Islet of Langerhans (tissue), 1 donor: ENCODE measurements at regions not wholly inside any gene's neighbourhood (a gene's known extent, or its start where the extent isn't known, plus 50 kb on each side); places are given as distances from the start of the nearest gene placed in this dataset.

Experiments
- FAIRE-seq: peaks from one replicate; lab custom pipeline; 2011; peaks lifted over from hg19 to GRCh38; lab: Jason Lieb, UNC

GRCh38 chr1:69321311-69321710 lies 246.4 kb upstream of the LRRC7 start:
- FAIRE-seq: no peak

- FAIRE-seq: no peak
Measured at GRCh38 chr1:69328186-69328585, 239.5 kb upstream of the LRRC7 start.

- no peak for FAIRE-seq
Measured at GRCh38 chr1:69363236-69363635, 204.5 kb upstream of the LRRC7 start.

GRCh38 chr1:69373520-69373919 lies 194.2 kb upstream of the LRRC7 start:
- FAIRE-seq: no peak

- FAIRE-seq: no peak
Measured at GRCh38 chr1:69376408-69376807, 191.3 kb upstream of the LRRC7 start.

GRCh38 chr1:69377507-69377906 lies 190.2 kb upstream of the LRRC7 start:
- no peak for FAIRE-seq

GRCh38 chr1:69388044-69388443 lies 179.7 kb upstream of the LRRC7 start:
- no peak for FAIRE-seq

- FAIRE-seq: no peak
Measured at GRCh38 chr1:69400128-69400527, 167.6 kb upstream of the LRRC7 start.

- FAIRE-seq: no peak
Measured at GRCh38 chr1:69401879-69402278, 165.8 kb upstream of the LRRC7 start.

- no peak for FAIRE-seq
Measured at GRCh38 chr1:69403756-69404320, 163.9 kb upstream of the LRRC7 start.

- FAIRE-seq: no peak
Measured at GRCh38 chr1:69404486-69404885, 163.2 kb upstream of the LRRC7 start.

GRCh38 chr1:69406244-69406643 lies 161.5 kb upstream of the LRRC7 start:
- FAIRE-seq: no peak

GRCh38 chr1:69409731-69410456 lies 157.8 kb upstream of the LRRC7 start:
- no peak for FAIRE-seq

GRCh38 chr1:69410457-69410850 lies 157.3 kb upstream of the LRRC7 start:
- no peak for FAIRE-seq

- FAIRE-seq: no peak
Measured at GRCh38 chr1:69410893-69411292, 156.8 kb upstream of the LRRC7 start.

- no peak for FAIRE-seq
Measured at GRCh38 chr1:69411617-69412016, 156.1 kb upstream of the LRRC7 start.

GRCh38 chr1:69413129-69413528 lies 154.6 kb upstream of the LRRC7 start:
- no peak for FAIRE-seq

- no peak for FAIRE-seq
Measured at GRCh38 chr1:69414574-69414973, 153.1 kb upstream of the LRRC7 start.

- FAIRE-seq: no peak
Measured at GRCh38 chr1:69421286-69421685, 146.4 kb upstream of the LRRC7 start.

GRCh38 chr1:69425871-69426270 lies 141.9 kb upstream of the LRRC7 start:
- FAIRE-seq: no peak

GRCh38 chr1:69426401-69426800 lies 141.3 kb upstream of the LRRC7 start:
- FAIRE-seq: no peak

- no peak for FAIRE-seq
Measured at GRCh38 chr1:69433073-69433472, 134.6 kb upstream of the LRRC7 start.

- FAIRE-seq: no peak
Measured at GRCh38 chr1:69436151-69436550, 131.6 kb upstream of the LRRC7 start.

- no peak for FAIRE-seq
Measured at GRCh38 chr1:69438056-69438795, 129.5 kb upstream of the LRRC7 start.
